ENCODE measurements at regions not wholly inside any gene's neighbourhood (a gene's known extent, or its start where the extent isn't known, plus 50 kb on each side); places are given as distances from the start of the nearest gene placed in this dataset.

- DNase-seq: no peak
- H3K27ac Mint-ChIP-seq: no peak overlapping the region
- peaks cover 37% of the 10 kb centered on the region for H3K27me3 Mint-ChIP-seq (ENCODE audit: insufficient read depth)
- TF ChIP-seq CTCF (IDR thresholded peaks at IDR 0.05): no peak
- H3K36me3 Mint-ChIP-seq (ENCODE audit: low read depth): no peaks in the 10 kb centered on the region
- H3K4me1 Mint-ChIP-seq (ENCODE audit: low read depth): no peaks in the 10 kb centered on the region
- H3K4me3 Mint-ChIP-seq: no peak overlapping the region
- H3K9me3 Mint-ChIP-seq: no peaks in the 10 kb centered on the region
Measured at GRCh38 chr1:47680815-47681475, 243.1 kb downstream of the FOXD2 start.

- no peaks in the 10 kb centered on the region for H3K4me1 Mint-ChIP-seq (ENCODE audit: low read depth)
- H3K27ac Mint-ChIP-seq: no peak overlapping the region
- peaks cover 38% of the 10 kb centered on the region for H3K27me3 Mint-ChIP-seq (ENCODE audit: insufficient read depth)
- H3K4me3 Mint-ChIP-seq: no peak overlapping the region
- no peak for TF ChIP-seq CTCF (IDR thresholded peaks at IDR 0.05)
- H3K36me3 Mint-ChIP-seq (ENCODE audit: low read depth): no peaks in the 10 kb centered on the region
- DNase-seq: no peak
- no peaks in the 10 kb centered on the region for H3K9me3 Mint-ChIP-seq
Measured at GRCh38 chr1:47681735-47682134, 243.9 kb downstream of the FOXD2 start.

- DNase-seq: no peak
- H3K27me3 Mint-ChIP-seq (ENCODE audit: insufficient read depth): peaks cover 41% of the 10 kb centered on the region
- H3K4me3 Mint-ChIP-seq: no peak overlapping the region
- no peaks in the 10 kb centered on the region for H3K4me1 Mint-ChIP-seq (ENCODE audit: low read depth)
- no peak for TF ChIP-seq CTCF (IDR thresholded peaks at IDR 0.05)
- H3K27ac Mint-ChIP-seq: no peak overlapping the region
- no peaks in the 10 kb centered on the region for H3K36me3 Mint-ChIP-seq (ENCODE audit: low read depth)
- no peaks in the 10 kb centered on the region for H3K9me3 Mint-ChIP-seq
Measured at GRCh38 chr1:47682198-47682597, 244.4 kb downstream of the FOXD2 start.

GRCh38 chr1:47682786-47683350, 245.0 kb downstream of the FOXD2 start:
- Mint-ChIP-seq H3K27ac (no peak overlapping the region), H3K27me3 (ENCODE audit: insufficient read depth) (peaks cover 47% of the 10 kb centered on the region), H3K4me1 (ENCODE audit: low read depth) (no peaks in the 10 kb centered on the region), H3K9me3 (no peaks in the 10 kb centered on the region), H3K36me3 (ENCODE audit: low read depth) (no peaks in the 10 kb centered on the region), H3K4me3 (no peak overlapping the region)
- no peak for DNase-seq
- TF ChIP-seq CTCF (IDR thresholded peaks at IDR 0.05): no peak

GRCh38 chr1:47683401-47683800, 245.6 kb downstream of the FOXD2 start:
- Mint-ChIP-seq H3K36me3 (ENCODE audit: low read depth) (no peaks in the 10 kb centered on the region), H3K27me3 (ENCODE audit: insufficient read depth) (peaks cover 47% of the 10 kb centered on the region), H3K9me3 (no peaks in the 10 kb centered on the region), H3K4me1 (ENCODE audit: low read depth) (no peaks in the 10 kb centered on the region), H3K27ac (no peak overlapping the region), H3K4me3 (no peak overlapping the region)
- DNase-seq: no peak
- no peak for TF ChIP-seq CTCF (IDR thresholded peaks at IDR 0.05)
